H9 (cell line): ENCODE measurements at regions not wholly inside any gene's neighbourhood (a gene's known extent, or its start where the extent isn't known, plus 50 kb on each side); places are given as distances from the start of the nearest gene placed in this dataset.

Source experiments
- DNase-seq: peaks from one replicate; pipeline ENCODE4 v3.0.0-alpha.2; 2017
- H2AFZ ChIP-seq: one replicate; pipeline ENCODE4 v1.6.1; 2013; ENCODE audit warnings: mild to moderate bottlenecking, low read length, control low read depth, moderate library complexity
- H2AK5ac ChIP-seq: 2 replicates; pipeline ENCODE4 v1.6.1; 2013; ENCODE audit warnings: low read length, control low read depth, mixed read lengths; ENCODE audit not compliant: insufficient read length
- H2BK120ac ChIP-seq: one replicate; pipeline ENCODE4 v1.6.1; 2013; ENCODE audit warnings: low read depth, mild to moderate bottlenecking, low read length, control low read depth, inconsistent platforms; ENCODE audit not compliant: poor library complexity, severe bottlenecking
- H2BK12ac ChIP-seq: 2 replicates; pipeline ENCODE4 v1.6.1; 2013; ENCODE audit warnings: low read length, control low read depth, mixed read lengths, low read depth; ENCODE audit not compliant: insufficient read length
- H2BK15ac ChIP-seq: 2 replicates; pipeline ENCODE4 v1.6.1; 2013; ENCODE audit warnings: low read depth, low read length, control low read depth
- H2BK20ac ChIP-seq: one replicate; pipeline ENCODE4 v1.6.1; 2013; ENCODE audit warnings: low read depth, mild to moderate bottlenecking, low read length, control low read depth, inconsistent platforms; ENCODE audit not compliant: poor library complexity, severe bottlenecking
- H2BK5ac ChIP-seq: 2 replicates; pipeline ENCODE4 v1.6.1; 2013; ENCODE audit warnings: low read length, control low read depth, mixed read lengths; ENCODE audit not compliant: insufficient read length
- H3K14ac ChIP-seq: 2 replicates; pipeline ENCODE4 v1.6.1; 2013; ENCODE audit warnings: low read length, control low read depth; ENCODE audit not compliant: insufficient read depth
- H3K18ac ChIP-seq: 2 replicates; pipeline ENCODE4 v1.6.1; 2013; ENCODE audit warnings: low read depth, mild to moderate bottlenecking, mixed read lengths, low read length, control low read depth; ENCODE audit not compliant: insufficient read length
- H3K23ac ChIP-seq: 2 replicates; pipeline ENCODE4 v1.6.1; 2013; ENCODE audit warnings: low read length, control low read depth, mixed read lengths, low read depth; ENCODE audit not compliant: insufficient read length
- H3K23me2 ChIP-seq: 2 replicates; pipeline ENCODE4 v1.6.1; 2013; ENCODE audit warnings: low read depth, mild to moderate bottlenecking, mixed read lengths, low read length, control low read depth; ENCODE audit not compliant: insufficient read length, poor library complexity, severe bottlenecking
- H3K27ac ChIP-seq: 2 replicates; pipeline ENCODE4 v1.5.1; 2013; ENCODE audit warnings: low read length, control low read depth, mixed read lengths, low read depth; ENCODE audit not compliant: insufficient read length
- H3K27me3 ChIP-seq: 2 replicates; pipeline ENCODE4 v1.6.1; 2013; ENCODE audit warnings: low read length, control low read depth, inconsistent platforms; ENCODE audit not compliant: insufficient read depth
- H3K4ac ChIP-seq: 2 replicates; pipeline ENCODE4 v1.6.1; 2013; ENCODE audit warnings: low read depth, mild to moderate bottlenecking, control low read depth, inconsistent platforms, low read length, moderate library complexity
- H3K4me1 ChIP-seq: 2 replicates; pipeline ENCODE4 v1.6.1; 2013; ENCODE audit warnings: low read length, control low read depth, inconsistent platforms; ENCODE audit not compliant: insufficient read depth
- H3K4me2 ChIP-seq: 2 replicates; pipeline ENCODE4 v1.6.1; 2013; ENCODE audit warnings: low read length, control low read depth, mixed read lengths; ENCODE audit not compliant: insufficient read length, insufficient read depth
- H3K56ac ChIP-seq: 2 replicates; pipeline ENCODE4 v1.6.1; 2013; ENCODE audit warnings: low read depth, mild to moderate bottlenecking, mixed read lengths, low read length, control low read depth; ENCODE audit not compliant: insufficient read length
- H3K79me1 ChIP-seq: 2 replicates; pipeline ENCODE4 v1.6.1; 2013; ENCODE audit warnings: low read depth, mild to moderate bottlenecking, moderate library complexity, low read length, control low read depth, inconsistent platforms; ENCODE audit not compliant: insufficient read depth, poor library complexity, severe bottlenecking
- H3K79me2 ChIP-seq: 2 replicates; pipeline ENCODE4 v1.6.1; 2013; ENCODE audit warnings: low read length, control low read depth, inconsistent platforms; ENCODE audit not compliant: insufficient read depth
- H3K9ac ChIP-seq: 2 replicates; pipeline ENCODE4 v1.6.1; 2013; ENCODE audit warnings: low read length, control low read depth, mixed read lengths; ENCODE audit not compliant: insufficient read length; ENCODE audit errors: extremely low read depth
- H3K9me3 ChIP-seq: one replicate; pipeline ENCODE4 v1.6.1; 2013; ENCODE audit warnings: low read depth, low read length, inconsistent platforms; ENCODE audit not compliant: control insufficient read depth
- H3T11ph ChIP-seq: one replicate; pipeline ENCODE4 v1.6.1; 2013; ENCODE audit warnings: mild to moderate bottlenecking, low read length, control low read depth, inconsistent platforms
- H4K20me1 ChIP-seq: one replicate; pipeline ENCODE4 v1.6.1; 2013; ENCODE audit not compliant: control insufficient read depth, insufficient read length, insufficient read depth
- H4K5ac ChIP-seq: 2 replicates; pipeline ENCODE4 v1.6.1; 2013; ENCODE audit warnings: low read depth, mild to moderate bottlenecking, mixed read lengths, low read length, control low read depth; ENCODE audit not compliant: insufficient read length
- H4K8ac ChIP-seq: replicated peaks from 2 replicates; pipeline ENCODE4 v1.6.1; 2013; ENCODE audit warnings: low read length, control low read depth, mixed read lengths, low read depth; ENCODE audit not compliant: insufficient read length
- H4K91ac ChIP-seq: 2 replicates; pipeline ENCODE4 v1.6.1; 2013; ENCODE audit warnings: low read depth, mild to moderate bottlenecking, moderate library complexity, mixed read lengths, low read length, control low read depth; ENCODE audit not compliant: insufficient read length
- H3K27ac Mint-ChIP-seq, 3 experiments: 2 replicates in 2 of 3; 3 replicates in 1 of 3; pipeline ENCODE4 v1.8.0; 2020 to 2021; ENCODE audit warnings: mixed read lengths in 3 of 3, mild to moderate bottlenecking in 1 of 3, moderate library complexity in 1 of 3
- H3K27me3 Mint-ChIP-seq: 2 replicates; pipeline ENCODE4 v1.8.0; 2021; ENCODE audit warnings: low read depth, mild to moderate bottlenecking, moderate library complexity, mixed read lengths
- H3K36me3 Mint-ChIP-seq, 3 experiments: 2 replicates in 2 of 3; 3 replicates in 1 of 3; pipeline ENCODE4 v1.8.0; 2020 to 2021; ENCODE audit warnings: low read depth in 3 of 3, mixed read lengths in 3 of 3; ENCODE audit not compliant: insufficient read depth in 1 of 3
- H3K4me1 Mint-ChIP-seq, 2 experiments: 2 replicates each; pipeline ENCODE4 v1.8.0; 2020; ENCODE audit warnings: mixed read lengths in 2 of 2
- H3K4me3 Mint-ChIP-seq, 2 experiments: 2 replicates in 1 of 2; 3 replicates in 1 of 2; pipeline ENCODE4 v1.8.0; 2020 to 2021; ENCODE audit warnings: mild to moderate bottlenecking in 2 of 2, mixed read lengths in 2 of 2, moderate library complexity in 1 of 2
- H3K9me3 Mint-ChIP-seq, 2 experiments: 2 replicates in 1 of 2; 3 replicates in 1 of 2; pipeline ENCODE4 v1.8.0; 2020; ENCODE audit warnings: mild to moderate bottlenecking in 2 of 2, mixed read lengths in 2 of 2, moderate library complexity in 1 of 2
- WGBS: extraction: QIAGEN DNeasy Blood & Tissue Kit; methylation state at CpG from one replicate; pipeline ENCODE4 v1.1.7; 2013; ENCODE audit warnings: missing lambda C conversion rate, low lambda C conversion rate, mixed read lengths; ENCODE audit not compliant: insufficient read length; ENCODE audit errors: extremely low coverage; 5-methylcytosine and 5-hydroxymethylcytosine counted together
- TF ChIP-seq, protein P1 (sequence below): fragments of 200-600 bp; sonication (generic); conservative IDR thresholded peaks from 3 replicates; pipeline ENCODE4 v1.8.0; 2021; ENCODE audit warnings: antibody characterized with exemption, mild to moderate bottlenecking

DNA sequence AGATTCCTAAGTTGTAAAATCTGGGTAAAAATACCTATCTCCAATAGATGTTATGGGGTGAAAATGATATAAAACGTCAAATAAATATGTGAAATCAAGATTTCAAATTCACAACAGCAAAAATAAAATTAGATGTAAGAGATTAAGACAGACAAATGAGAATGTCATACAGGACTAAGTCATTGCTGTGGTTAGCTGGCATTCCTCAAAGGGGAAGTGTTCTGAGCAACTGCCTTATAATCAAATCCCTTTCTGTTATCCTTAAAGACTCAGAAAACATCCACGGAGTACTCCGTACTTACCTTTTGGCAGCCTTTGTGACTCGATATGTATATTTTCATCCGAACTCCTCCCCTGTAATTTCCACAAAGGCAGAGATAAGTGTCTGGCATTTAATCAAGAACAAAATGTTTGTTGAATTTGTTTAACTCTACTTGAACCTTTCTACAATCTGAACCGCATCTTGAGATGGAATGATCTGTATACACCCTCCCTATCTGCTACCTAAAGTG lies 559.6 kb downstream of the GATA3 start:
- no peak overlapping the region for H3K18ac ChIP-seq

More for the DNA sequence above, 559.6 kb downstream of the GATA3 start:
- H3K56ac ChIP-seq: no peak overlapping the region
- no peak overlapping the region for H2BK12ac ChIP-seq
- WGBS: no CpG with 5 or more reads among the region's 6 CpGs
- H4K91ac ChIP-seq: no peak overlapping the region
- no peak overlapping the region for H2BK20ac ChIP-seq
- no peak overlapping the region for H3K14ac ChIP-seq
- H3K4me3 Mint-ChIP-seq: no peak overlapping the region
- no peaks in the 10 kb centered on the region for H3K9me3 ChIP-seq
- H3K9ac ChIP-seq: no peak overlapping the region
- peaks cover 16 to 19% of the 10 kb centered on the region in 2 experiments for H3K9me3 Mint-ChIP-seq
- peaks cover 2 to 13% (median 5%) of the 10 kb centered on the region in 3 experiments; a peak in 5 of 7 replicates for H3K36me3 Mint-ChIP-seq
- H3K23ac ChIP-seq: no peak overlapping the region
- no peak overlapping the region for H3K4me2 ChIP-seq
- no peak overlapping the region for H2BK5ac ChIP-seq
- H2AK5ac ChIP-seq: no peak overlapping the region
- no peak overlapping the region for H3T11ph ChIP-seq
- H2AFZ ChIP-seq: no peak overlapping the region
- no peaks in the 10 kb centered on the region for H3K27me3 ChIP-seq
- no peaks in the 10 kb centered on the region for H3K23me2 ChIP-seq
- H4K8ac ChIP-seq: no peak overlapping the region
- H3K4me1 ChIP-seq: no peaks in the 10 kb centered on the region
- H4K20me1 ChIP-seq: no peaks in the 10 kb centered on the region
- TF ChIP-seq, protein P1, sequence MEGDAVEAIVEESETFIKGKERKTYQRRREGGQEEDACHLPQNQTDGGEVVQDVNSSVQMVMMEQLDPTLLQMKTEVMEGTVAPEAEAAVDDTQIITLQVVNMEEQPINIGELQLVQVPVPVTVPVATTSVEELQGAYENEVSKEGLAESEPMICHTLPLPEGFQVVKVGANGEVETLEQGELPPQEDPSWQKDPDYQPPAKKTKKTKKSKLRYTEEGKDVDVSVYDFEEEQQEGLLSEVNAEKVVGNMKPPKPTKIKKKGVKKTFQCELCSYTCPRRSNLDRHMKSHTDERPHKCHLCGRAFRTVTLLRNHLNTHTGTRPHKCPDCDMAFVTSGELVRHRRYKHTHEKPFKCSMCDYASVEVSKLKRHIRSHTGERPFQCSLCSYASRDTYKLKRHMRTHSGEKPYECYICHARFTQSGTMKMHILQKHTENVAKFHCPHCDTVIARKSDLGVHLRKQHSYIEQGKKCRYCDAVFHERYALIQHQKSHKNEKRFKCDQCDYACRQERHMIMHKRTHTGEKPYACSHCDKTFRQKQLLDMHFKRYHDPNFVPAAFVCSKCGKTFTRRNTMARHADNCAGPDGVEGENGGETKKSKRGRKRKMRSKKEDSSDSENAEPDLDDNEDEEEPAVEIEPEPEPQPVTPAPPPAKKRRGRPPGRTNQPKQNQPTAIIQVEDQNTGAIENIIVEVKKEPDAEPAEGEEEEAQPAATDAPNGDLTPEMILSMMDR: no peak
- H2BK120ac ChIP-seq: no peak overlapping the region
- DNase-seq: no peak
- peaks cover 0 to 4% of the 10 kb centered on the region in 2 experiments; a peak in 1 of 4 replicates for H3K4me1 Mint-ChIP-seq
- no peak overlapping the region for H3K27ac Mint-ChIP-seq
- H3K27me3 Mint-ChIP-seq: no peaks in the 10 kb centered on the region
- H2BK15ac ChIP-seq: no peak overlapping the region
- no peak overlapping the region for H3K4ac ChIP-seq
- H3K79me2 ChIP-seq: no peaks in the 10 kb centered on the region
- no peak overlapping the region for H3K27ac ChIP-seq
- H4K5ac ChIP-seq: no peak overlapping the region
- no peaks in the 10 kb centered on the region for H3K79me1 ChIP-seq
